ENCODE measurements at regions not wholly inside any gene's neighbourhood (a gene's known extent, or its start where the extent isn't known, plus 50 kb on each side); places are given as distances from the start of the nearest gene placed in this dataset.

DNA sequence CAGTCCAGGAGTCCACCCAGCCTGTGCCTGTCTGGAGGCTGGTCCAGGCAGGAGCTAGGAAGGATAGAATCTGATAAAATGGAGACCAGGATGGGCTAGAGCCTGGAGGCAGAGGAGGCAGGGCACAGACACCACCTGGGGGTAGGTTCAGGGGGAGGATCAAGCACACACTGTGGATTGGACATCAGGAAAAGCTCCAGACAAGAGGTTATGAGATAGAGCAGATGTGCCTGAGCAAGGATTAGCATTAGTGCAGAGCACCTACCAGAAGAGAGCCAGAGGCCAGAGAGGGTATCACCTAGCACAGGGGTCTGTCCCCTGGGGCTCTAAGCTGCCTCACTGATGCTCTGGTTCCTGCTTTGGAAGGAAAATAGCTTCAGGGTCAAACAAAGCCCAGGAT is 216.7 kb upstream of the ZC3H12A start:
- no peak for ATAC-seq (ENCODE audit: low FRiP score)
- DNase-seq (ENCODE audit: low spot score) = no peak
- TF ChIP-seq CTCF (IDR thresholded peaks at IDR 0.05) = no peak

DNA sequence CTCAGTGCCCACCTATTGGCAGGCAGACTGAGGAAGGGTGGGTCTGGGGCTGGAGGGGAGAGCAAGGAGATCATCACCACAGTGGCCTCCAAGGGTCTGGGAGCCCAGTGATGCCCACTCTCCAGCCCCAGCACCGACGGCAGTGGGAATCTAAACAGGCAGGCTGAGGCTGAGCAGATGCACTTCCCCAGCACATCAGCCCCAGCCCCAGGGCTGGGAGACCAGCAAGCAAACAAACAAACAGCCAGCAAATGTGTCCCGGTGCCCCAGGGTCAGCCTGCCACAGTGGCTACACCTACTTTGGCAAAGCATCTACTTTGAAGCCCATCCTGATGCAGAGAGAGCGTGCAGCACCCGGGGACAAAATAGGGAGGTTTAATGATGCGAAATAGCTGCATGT is 216.3 kb upstream of the ZC3H12A start:
- no peak for ATAC-seq (ENCODE audit: low FRiP score)

GRCh38 chr1:37259019-37259418 is 215.4 kb upstream of the ZC3H12A start:
- TF ChIP-seq CTCF (IDR thresholded peaks at IDR 0.05) = no peak
- DNase-seq (ENCODE audit: low spot score) (no peak), ATAC-seq (ENCODE audit: low FRiP score) (no peak)

More for the DNA sequence above, 216.3 kb upstream of the ZC3H12A start:
- TF ChIP-seq CTCF (IDR thresholded peaks at IDR 0.05) = no peak
- DNase-seq (ENCODE audit: low spot score) = no peak

DNA sequence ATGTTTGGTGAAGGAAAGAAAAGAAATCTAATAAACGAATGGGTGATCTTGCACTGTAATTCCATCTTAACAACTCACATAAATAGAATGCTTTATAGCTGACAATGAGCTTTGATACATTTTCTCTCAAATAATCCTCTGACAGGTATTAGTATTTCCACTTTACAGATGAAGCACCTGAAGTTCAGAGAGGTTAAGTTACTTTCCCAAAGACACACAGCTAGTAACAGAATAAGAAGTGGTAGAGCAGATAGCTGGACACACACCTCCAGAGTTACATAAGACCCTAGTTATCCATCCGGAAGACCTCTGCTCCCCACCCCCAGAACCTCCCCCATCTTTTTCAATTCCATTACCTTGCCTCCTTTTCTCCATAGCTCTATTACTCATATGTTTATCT is 213.3 kb upstream of the ZC3H12A start:
- DNase-seq (ENCODE audit: low spot score) (no peak), ATAC-seq (ENCODE audit: low FRiP score) (no peak)
- TF ChIP-seq CTCF (IDR thresholded peaks at IDR 0.05) = no peak

GRCh38 chr1:37262439-37263170 is 211.8 kb upstream of the ZC3H12A start:
- ATAC-seq (ENCODE audit: low FRiP score) (no peak), DNase-seq (ENCODE audit: low spot score) (no peak)

GRCh38 chr1:37265156-37265555 is 209.2 kb upstream of the ZC3H12A start:
- TF ChIP-seq CTCF (IDR thresholded peaks at IDR 0.05) = no peak
- DNase-seq (ENCODE audit: low spot score) (no peak), ATAC-seq (ENCODE audit: low FRiP score) (no peak)

More at GRCh38 chr1:37262439-37263170, 211.8 kb upstream of the ZC3H12A start:
- no peak for TF ChIP-seq CTCF (IDR thresholded peaks at IDR 0.05)

Data from omental fat pad (tissue), 3 donors.